ENCODE measurements at regions not wholly inside any gene's neighbourhood (a gene's known extent, or its start where the extent isn't known, plus 50 kb on each side); places are given as distances from the start of the nearest gene placed in this dataset.

- H3K36me3 ChIP-seq (ENCODE audit: insufficient read depth, low read length): no peaks in the 10 kb centered on the region
- no peaks in the 10 kb centered on the region for H3K27me3 ChIP-seq (ENCODE audit: insufficient read depth, low read length)
- Mint-ChIP-seq H3K36me3 (no peaks in the 10 kb centered on the region), H3K4me1 (peaks cover 0 to 6% (median 5%) of the 10 kb centered on the region in 4 donors), H3K9me3 (peaks cover 0 to 2% (median 0%) of the 10 kb centered on the region in 8 donors), H3K27ac (peak overlapping the region in 2 of 7 donors; percentile 20 to 78), H3K4me3 (peak overlapping the region in 1 of 8 donors; percentile 20), H3K27me3 (peaks cover 0 to 1% of the 10 kb centered on the region in 2 donors)
- H3K9me3 ChIP-seq (ENCODE audit: control insufficient read depth in 1 of 2, low read length in 2 of 2): no peaks in the 10 kb centered on the region
- peaks cover 8% of the 10 kb centered on the region for H3K4me1 ChIP-seq (ENCODE audit: insufficient read depth, low read length)
- no peak overlapping the region for H3K4me3 ChIP-seq (ENCODE audit: low read length in 2 of 2)
- ChIA-PET POLR2A (ENCODE audit: partially characterized antibody) (interaction anchor here (1.1 kb wide), 1 partner anchor 146 kb away, joined by 7 read pairs; the partner anchor contains the start of gene CD164), CTCF (ENCODE audit: partially characterized antibody) (interaction anchor here (0.8 to 1.6 kb wide), 2 partner anchors 44 to 145 kb away, joined by 3 to 6 read pairs; partner anchors contain the start of gene CD164)
- DNase-seq: no peak
- intact Hi-C loops (cut with micrococcal nuclease): no loop called here
- H3K27ac ChIP-seq (ENCODE audit: low read depth, low read length): no peak overlapping the region
Observed at GRCh38 chr6:109237077-109237985, 142.0 kb downstream of the CEP57L1 start.

DNA sequence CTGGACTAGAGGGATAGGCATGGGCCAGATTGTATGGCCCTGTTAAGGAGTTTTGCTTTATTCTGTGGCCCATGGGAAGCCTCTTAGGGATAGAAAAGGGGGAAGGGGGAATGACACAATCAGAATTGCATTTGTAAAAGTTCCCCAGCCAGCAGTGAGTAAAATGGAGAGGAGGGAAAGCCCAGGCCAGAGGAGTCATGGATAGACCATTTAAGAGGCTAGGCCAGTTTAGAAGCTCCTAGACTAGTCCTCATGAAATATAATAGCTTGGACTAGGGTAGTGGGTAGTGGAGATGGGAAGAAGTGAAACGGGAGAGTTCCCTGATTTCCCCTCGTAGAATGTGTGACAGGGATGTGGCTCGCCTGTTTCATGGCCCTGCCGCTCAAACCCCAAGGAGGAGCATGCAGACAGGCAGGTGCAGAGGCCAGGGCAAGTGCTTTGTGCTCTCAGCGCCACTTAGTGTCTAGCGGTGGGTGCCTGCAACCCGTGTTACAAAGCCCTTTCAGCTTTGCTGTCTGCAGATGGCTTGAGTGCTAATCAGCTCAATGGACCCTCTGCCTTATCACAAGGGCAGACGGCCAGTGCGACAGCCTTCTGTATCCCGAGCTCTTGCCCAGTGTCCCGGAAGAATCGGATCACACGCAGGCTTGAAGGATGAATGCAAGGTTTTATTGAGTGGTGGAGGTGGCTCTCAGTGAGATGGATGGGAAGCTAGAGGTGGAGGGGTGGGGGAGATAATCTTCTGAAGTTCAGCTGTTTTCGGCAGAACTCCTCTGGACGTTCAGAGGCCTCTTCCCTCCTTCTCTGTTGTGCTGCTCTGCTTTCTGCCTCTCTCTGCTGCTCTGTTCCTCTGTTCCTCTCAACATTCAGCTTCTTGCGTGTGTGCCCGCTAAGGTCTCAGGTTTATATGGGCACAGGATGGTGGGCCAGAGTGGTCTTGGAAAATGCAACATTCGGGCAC lies 141.1 kb downstream of the CEP57L1 start:
- H3K4me3 ChIP-seq (ENCODE audit: low read length in 2 of 2): no peak overlapping the region
- intact Hi-C loops (cut with micrococcal nuclease): no loop called here
- H3K9me3 ChIP-seq (ENCODE audit: control insufficient read depth in 1 of 2, low read length in 2 of 2): no peaks in the 10 kb centered on the region
- Mint-ChIP-seq H3K9me3 (peaks cover 0 to 2% (median 0%) of the 10 kb centered on the region in 8 donors), H3K4me3 (no peak overlapping the region), H3K27me3 (peaks cover 0 to 1% of the 10 kb centered on the region in 2 donors), H3K4me1 (peaks cover 0 to 6% (median 5%) of the 10 kb centered on the region in 4 donors), H3K36me3 (no peaks in the 10 kb centered on the region), H3K27ac (peak overlapping the region in 1 of 7 donors; percentile 43)
- H3K4me1 ChIP-seq (ENCODE audit: insufficient read depth, low read length): peaks cover 8% of the 10 kb centered on the region
- H3K27ac ChIP-seq (ENCODE audit: low read depth, low read length): no peak overlapping the region
- H3K36me3 ChIP-seq (ENCODE audit: insufficient read depth, low read length): no peaks in the 10 kb centered on the region
- CTCF ChIA-PET (ENCODE audit: partially characterized antibody): interaction anchor here (0.8 to 1.6 kb wide), 3 partner anchors 43 to 146 kb away, joined by 3 to 6 read pairs (median 3); partner anchors contain the start of gene CD164
- no peak for DNase-seq
- POLR2A ChIA-PET (ENCODE audit: partially characterized antibody): interaction anchor here (1.1 kb wide), 1 partner anchor 146 kb away, joined by 7 read pairs; the partner anchor contains the start of gene CD164
- H3K27me3 ChIP-seq (ENCODE audit: insufficient read depth, low read length): no peaks in the 10 kb centered on the region

GRCh38 chr6:109235481-109236038 lies 140.3 kb downstream of the CEP57L1 start:
- Mint-ChIP-seq H3K36me3 (no peaks in the 10 kb centered on the region), H3K4me1 (peaks cover 0 to 6% (median 5%) of the 10 kb centered on the region in 4 donors), H3K4me3 (no peak overlapping the region), H3K27ac (no peak overlapping the region), H3K9me3 (peaks cover 0 to 2% (median 0%) of the 10 kb centered on the region in 8 donors), H3K27me3 (peaks cover 0 to 1% of the 10 kb centered on the region in 2 donors)
- H3K27me3 ChIP-seq (ENCODE audit: insufficient read depth, low read length): no peaks in the 10 kb centered on the region
- H3K27ac ChIP-seq (ENCODE audit: low read depth, low read length): no peak overlapping the region
- no peak overlapping the region for H3K4me3 ChIP-seq (ENCODE audit: low read length in 2 of 2)
- no peak for DNase-seq
- H3K36me3 ChIP-seq (ENCODE audit: insufficient read depth, low read length): no peaks in the 10 kb centered on the region
- intact Hi-C loops (cut with micrococcal nuclease): no loop called here
- no peaks in the 10 kb centered on the region for H3K9me3 ChIP-seq (ENCODE audit: control insufficient read depth in 1 of 2, low read length in 2 of 2)
- peaks cover 8% of the 10 kb centered on the region for H3K4me1 ChIP-seq (ENCODE audit: insufficient read depth, low read length)
- POLR2A ChIA-PET (ENCODE audit: partially characterized antibody): no interaction called here
- CTCF ChIA-PET (ENCODE audit: partially characterized antibody): interaction anchor here (1.2 to 1.6 kb wide), 2 partner anchors 47 to 147 kb away, joined by 3 to 6 read pairs; partner anchors contain the start of gene CD164

GRCh38 chr6:109230453-109230852 lies 135.1 kb downstream of the CEP57L1 start:
- no peaks in the 10 kb centered on the region for H3K36me3 Mint-ChIP-seq
- H3K9me3 Mint-ChIP-seq: peaks cover 0 to 3% (median 0%) of the 10 kb centered on the region in 8 donors
- H3K27me3 Mint-ChIP-seq: no peaks in the 10 kb centered on the region
- CTCF ChIA-PET (ENCODE audit: partially characterized antibody): no interaction called here
- Histone ChIP-seq H3K4me3 (ENCODE audit: low read length in 2 of 2) (no peak overlapping the region), H3K36me3 (ENCODE audit: insufficient read depth, low read length) (no peaks in the 10 kb centered on the region), H3K9me3 (ENCODE audit: control insufficient read depth in 1 of 2, low read length in 2 of 2) (no peaks in the 10 kb centered on the region), H3K27me3 (ENCODE audit: insufficient read depth, low read length) (no peaks in the 10 kb centered on the region), H3K4me1 (ENCODE audit: insufficient read depth, low read length) (no peaks in the 10 kb centered on the region), H3K27ac (ENCODE audit: low read depth, low read length) (no peak overlapping the region)
- intact Hi-C loops (cut with micrococcal nuclease): no loop called here
- DNase-seq: no peak
- peak overlapping the region in 1 of 7 donors; percentile 15 for H3K27ac Mint-ChIP-seq
- no peak overlapping the region for H3K4me3 Mint-ChIP-seq
- POLR2A ChIA-PET (ENCODE audit: partially characterized antibody): no interaction called here
- H3K4me1 Mint-ChIP-seq: no peaks in the 10 kb centered on the region

DNA sequence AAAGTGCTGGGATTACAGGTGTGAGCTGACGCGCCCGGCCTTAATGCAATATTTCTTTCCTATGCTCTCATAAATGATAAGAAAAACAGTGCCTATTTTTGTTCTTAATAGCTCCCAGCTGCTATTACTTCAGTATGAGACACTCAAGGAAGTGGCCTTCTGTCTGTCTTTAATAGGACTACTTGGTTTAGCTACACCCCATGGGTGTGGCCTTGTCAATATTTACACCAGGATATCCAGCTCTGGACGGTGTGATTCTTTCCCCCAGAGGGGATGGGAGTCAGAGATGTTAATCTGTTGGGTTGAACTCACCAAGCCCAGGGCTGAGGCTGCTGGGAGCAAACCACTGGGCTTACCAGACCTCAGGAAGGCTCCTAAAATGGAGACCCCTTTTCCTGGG lies 134.2 kb downstream of the CEP57L1 start:
- Mint-ChIP-seq H3K9me3 (peaks cover 0 to 6% (median 0%) of the 10 kb centered on the region in 8 donors), H3K27ac (no peak overlapping the region), H3K4me3 (no peak overlapping the region), H3K27me3 (no peaks in the 10 kb centered on the region), H3K36me3 (no peaks in the 10 kb centered on the region), H3K4me1 (no peaks in the 10 kb centered on the region)
- ChIA-PET CTCF (ENCODE audit: partially characterized antibody) (no interaction called here), POLR2A (ENCODE audit: partially characterized antibody) (no interaction called here)
- intact Hi-C loops (cut with micrococcal nuclease): no loop called here
- Histone ChIP-seq H3K4me1 (ENCODE audit: insufficient read depth, low read length) (no peaks in the 10 kb centered on the region), H3K27ac (ENCODE audit: low read depth, low read length) (no peak overlapping the region), H3K4me3 (ENCODE audit: low read length in 2 of 2) (no peak overlapping the region), H3K27me3 (ENCODE audit: insufficient read depth, low read length) (no peaks in the 10 kb centered on the region), H3K9me3 (ENCODE audit: control insufficient read depth in 1 of 2, low read length in 2 of 2) (no peaks in the 10 kb centered on the region), H3K36me3 (ENCODE audit: insufficient read depth, low read length) (no peaks in the 10 kb centered on the region)
- no peak for DNase-seq

GRCh38 chr6:109227646-109228045 lies 132.3 kb downstream of the CEP57L1 start:
- H3K4me1 Mint-ChIP-seq: no peaks in the 10 kb centered on the region
- intact Hi-C loops (cut with micrococcal nuclease): no loop called here
- H3K36me3 Mint-ChIP-seq: no peaks in the 10 kb centered on the region
- H3K4me3 Mint-ChIP-seq: no peak overlapping the region
- Histone ChIP-seq H3K36me3 (ENCODE audit: insufficient read depth, low read length) (no peaks in the 10 kb centered on the region), H3K4me1 (ENCODE audit: insufficient read depth, low read length) (no peaks in the 10 kb centered on the region), H3K9me3 (ENCODE audit: control insufficient read depth in 1 of 2, low read length in 2 of 2) (no peaks in the 10 kb centered on the region), H3K27ac (ENCODE audit: low read depth, low read length) (no peak overlapping the region), H3K4me3 (ENCODE audit: low read length in 2 of 2) (no peak overlapping the region), H3K27me3 (ENCODE audit: insufficient read depth, low read length) (no peaks in the 10 kb centered on the region)
- H3K27ac Mint-ChIP-seq: no peak overlapping the region
- no peaks in the 10 kb centered on the region for H3K27me3 Mint-ChIP-seq
- ChIA-PET POLR2A (ENCODE audit: partially characterized antibody) (no interaction called here), CTCF (ENCODE audit: partially characterized antibody) (no interaction called here)
- H3K9me3 Mint-ChIP-seq: peaks cover 0 to 6% (median 0%) of the 10 kb centered on the region in 8 donors
- no peak for DNase-seq
